ENCODE measurements at regions not wholly inside any gene's neighbourhood (a gene's known extent, or its start where the extent isn't known, plus 50 kb on each side); places are given as distances from the start of the nearest gene placed in this dataset.
A peak's percentile ranks its signal among the peaks of the same experiment; 100 is the strongest.
"Not testable (repeated sequence)": the region's sequence is repeated elsewhere in the genome, so short reads cannot be mapped to it uniquely, and the experiment has no call there.

DNA sequence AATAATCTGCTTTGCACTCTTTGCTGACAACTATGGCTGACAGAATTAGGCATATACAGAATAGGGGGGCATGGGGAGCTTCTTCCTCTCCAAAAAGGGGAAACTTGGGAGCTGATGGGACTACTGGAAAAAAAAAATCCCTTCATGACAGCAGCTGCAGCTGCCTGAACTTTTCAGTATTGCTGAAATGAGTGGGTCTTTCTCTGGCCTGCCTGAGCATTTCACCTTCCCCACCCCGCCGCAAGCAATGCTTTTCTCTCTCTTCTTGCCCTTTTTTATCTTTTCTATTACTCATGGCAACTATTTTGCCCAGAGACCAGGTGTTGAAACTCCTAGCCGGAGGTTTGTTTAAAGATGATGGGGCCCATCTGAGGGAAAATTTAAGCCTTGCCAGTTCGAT is 244.9 kb downstream of the SEMA3D start:
- ATAC-seq (replicated peaks in 1 of 2) = no peak
- Mint-ChIP-seq H3K4me1 (ENCODE audit: low read depth) (no peaks in the 10 kb centered on the region), H3K4me3 (no peak overlapping the region), H3K9me3 (no peaks in the 10 kb centered on the region), H3K27me3 (ENCODE audit: low read depth) (no peaks in the 10 kb centered on the region), H3K36me3 (ENCODE audit: insufficient read depth in 2 of 2) (peaks cover 0 to 2% of the 10 kb centered on the region in 2 donors), H3K27ac (no peak overlapping the region)
- no peak for DNase-seq

DNA sequence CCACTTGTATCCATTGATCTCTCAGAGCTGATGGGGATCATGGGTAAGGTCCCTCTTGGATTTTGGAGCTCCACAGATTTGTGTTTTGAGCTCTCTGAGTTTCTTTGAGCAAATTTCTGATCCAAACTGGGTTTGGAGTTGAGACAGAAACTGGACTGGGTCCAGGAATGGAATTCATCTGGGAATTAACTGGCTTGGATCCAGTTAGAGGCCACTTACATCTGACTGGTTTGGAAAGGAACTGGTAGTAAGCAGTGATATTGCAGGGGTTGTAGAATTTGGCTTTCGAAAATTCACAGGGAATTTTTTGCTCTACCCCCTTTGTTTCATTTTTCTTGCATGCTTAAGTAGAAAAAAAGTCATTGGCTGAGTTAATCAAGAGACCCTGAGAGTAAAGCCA is 245.6 kb downstream of the SEMA3D start:
- ATAC-seq (replicated peaks in 1 of 2) (no peak), DNase-seq (no peak)
- Mint-ChIP-seq H3K27ac (no peak overlapping the region), H3K36me3 (ENCODE audit: insufficient read depth in 2 of 2) (peaks cover 0 to 2% of the 10 kb centered on the region in 2 donors), H3K9me3 (no peaks in the 10 kb centered on the region), H3K27me3 (ENCODE audit: low read depth) (no peaks in the 10 kb centered on the region), H3K4me3 (no peak overlapping the region), H3K4me1 (ENCODE audit: low read depth) (no peaks in the 10 kb centered on the region)

DNA sequence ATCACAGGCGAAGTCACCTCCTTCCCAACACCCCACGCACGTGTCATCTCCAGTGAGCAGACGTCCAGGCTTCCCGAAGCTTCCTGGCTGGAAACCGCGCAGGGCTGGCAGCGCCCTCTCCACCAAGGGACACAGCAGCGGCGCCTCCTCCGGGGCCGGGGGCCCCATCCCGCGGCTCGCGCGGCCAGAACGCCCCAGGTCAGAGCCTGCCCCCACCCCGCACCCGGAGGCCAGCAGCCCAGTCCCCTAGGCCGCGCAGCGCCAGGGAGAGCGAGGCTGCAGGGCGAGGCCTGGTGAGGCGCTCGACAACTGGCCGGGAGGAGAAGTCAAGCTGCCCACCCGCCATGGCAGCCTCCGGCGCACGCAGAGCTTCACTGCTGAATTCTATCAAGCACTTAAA is 247.0 kb downstream of the SEMA3D start:
- Mint-ChIP-seq H3K36me3 (ENCODE audit: insufficient read depth in 2 of 2) (peaks cover 0 to 2% of the 10 kb centered on the region in 2 donors), H3K4me1 (ENCODE audit: low read depth) (no peaks in the 10 kb centered on the region), H3K27me3 (ENCODE audit: low read depth) (no peaks in the 10 kb centered on the region), H3K4me3 (no peak overlapping the region), H3K27ac (no peak overlapping the region), H3K9me3 (no peaks in the 10 kb centered on the region)
- no peak for DNase-seq
- ATAC-seq (replicated peaks in 1 of 2) = peak in 1 of 2 donors; percentile 26

DNA sequence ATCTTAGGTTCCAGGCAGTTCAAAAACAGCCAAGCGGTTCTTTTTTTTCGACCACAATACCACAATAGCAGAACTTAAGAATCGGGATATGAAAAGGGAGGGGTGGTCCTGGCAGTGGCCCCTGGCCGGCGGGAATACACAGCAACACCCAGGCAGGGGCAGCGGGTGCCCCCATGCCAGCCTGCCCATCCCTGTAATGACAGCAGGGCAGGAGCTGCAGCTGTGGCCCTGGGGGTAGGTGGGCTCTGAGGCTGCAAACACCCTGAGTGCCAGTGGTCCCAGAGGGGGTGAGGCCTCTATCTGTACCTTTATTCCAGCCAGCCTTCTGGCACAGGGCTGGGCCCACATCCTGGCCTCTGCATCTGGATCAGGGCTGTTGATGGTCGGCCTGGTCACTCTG is 247.4 kb downstream of the SEMA3D start:
- no peaks in the 10 kb centered on the region for H3K4me1 Mint-ChIP-seq (ENCODE audit: low read depth)
- no peak overlapping the region for H3K27ac Mint-ChIP-seq
- peaks cover 0 to 2% of the 10 kb centered on the region in 2 donors for H3K36me3 Mint-ChIP-seq (ENCODE audit: insufficient read depth in 2 of 2)
- H3K4me3 Mint-ChIP-seq = no peak overlapping the region
- no peaks in the 10 kb centered on the region for H3K9me3 Mint-ChIP-seq
- no peaks in the 10 kb centered on the region for H3K27me3 Mint-ChIP-seq (ENCODE audit: low read depth)
- no peak for ATAC-seq (replicated peaks in 1 of 2)
- no peak for DNase-seq

DNA sequence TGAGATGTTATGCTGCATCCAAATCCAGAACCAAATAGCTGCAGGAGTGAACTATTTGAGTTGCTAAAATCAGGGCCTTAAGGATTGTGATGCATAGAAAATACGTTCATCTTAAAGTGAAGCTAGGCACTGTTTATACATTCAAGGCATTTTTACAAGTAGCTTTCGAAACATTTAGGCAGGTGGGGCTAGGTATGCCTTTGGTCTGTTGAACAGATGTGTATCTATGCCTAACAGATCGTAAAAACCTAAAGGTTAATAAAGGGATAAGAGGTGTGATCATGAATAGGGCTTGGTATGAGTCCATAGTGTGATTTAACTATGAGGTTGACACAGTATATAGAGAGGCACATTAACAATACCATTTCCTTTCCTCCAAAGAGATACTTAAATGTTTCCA is 262.5 kb downstream of the SEMA3D start:
- Mint-ChIP-seq H3K36me3 (ENCODE audit: insufficient read depth in 2 of 2) (no peaks in the 10 kb centered on the region), H3K27ac (no peak overlapping the region), H3K27me3 (ENCODE audit: low read depth) (no peaks in the 10 kb centered on the region), H3K9me3 (peaks cover 6 to 9% of the 10 kb centered on the region in 2 donors), H3K4me3 (no peak overlapping the region), H3K4me1 (ENCODE audit: low read depth) (no peaks in the 10 kb centered on the region)
- ATAC-seq (replicated peaks in 1 of 2) = no peak
- DNase-seq = no peak

DNA sequence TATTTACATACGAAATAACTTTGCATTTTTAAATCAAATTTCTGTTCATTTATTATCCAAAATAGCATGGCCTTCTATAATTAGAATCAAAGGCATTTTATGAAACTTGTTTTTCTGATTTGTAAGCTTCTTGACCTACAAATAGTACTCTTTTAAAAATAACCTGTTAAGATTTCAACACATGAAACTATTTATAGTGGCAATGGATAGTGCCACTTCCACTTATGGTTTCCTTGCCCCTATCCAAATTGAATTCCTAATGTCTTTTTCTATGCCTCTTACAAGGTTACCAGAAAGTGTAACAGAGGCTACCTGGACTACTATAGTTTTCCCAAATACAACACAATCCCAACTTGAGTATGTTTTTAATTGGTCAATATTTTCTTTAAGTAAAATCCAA is 263.5 kb downstream of the SEMA3D start:
- Mint-ChIP-seq H3K27ac (no peak overlapping the region), H3K4me3 (no peak overlapping the region), H3K36me3 (ENCODE audit: insufficient read depth in 2 of 2) (no peaks in the 10 kb centered on the region), H3K9me3 (peaks cover 6 to 13% of the 10 kb centered on the region in 2 donors), H3K27me3 (ENCODE audit: low read depth) (no peaks in the 10 kb centered on the region), H3K4me1 (ENCODE audit: low read depth) (no peaks in the 10 kb centered on the region)
- DNase-seq = no peak
- no peak for ATAC-seq (replicated peaks in 1 of 2)

DNA sequence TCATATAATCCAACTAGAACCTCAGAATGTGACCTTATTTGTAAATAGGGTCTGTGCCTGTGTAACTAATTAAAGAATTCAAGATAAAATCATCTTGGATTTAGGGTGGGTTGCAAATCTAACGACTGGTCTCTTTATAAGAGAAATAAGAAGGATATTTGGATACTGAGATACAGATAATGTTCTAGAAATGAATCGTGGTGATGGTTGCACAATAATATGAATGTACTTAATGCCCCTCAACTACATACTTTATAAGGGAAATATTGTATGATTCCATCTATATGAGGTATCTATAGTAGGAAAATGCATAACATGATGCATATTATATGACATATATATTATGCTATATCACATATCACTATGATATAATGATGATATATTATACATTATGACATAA is 265.7 kb downstream of the SEMA3D start:
- no peaks in the 10 kb centered on the region for H3K36me3 Mint-ChIP-seq (ENCODE audit: insufficient read depth in 2 of 2)
- no peaks in the 10 kb centered on the region for H3K27me3 Mint-ChIP-seq (ENCODE audit: low read depth)
- DNase-seq (no peak), ATAC-seq (replicated peaks in 1 of 2) (no peak)
- H3K4me3 Mint-ChIP-seq = no peak overlapping the region
- peaks cover 6 to 13% of the 10 kb centered on the region in 2 donors for H3K9me3 Mint-ChIP-seq
- H3K4me1 Mint-ChIP-seq (ENCODE audit: low read depth) = no peaks in the 10 kb centered on the region
- no peak overlapping the region for H3K27ac Mint-ChIP-seq

DNA sequence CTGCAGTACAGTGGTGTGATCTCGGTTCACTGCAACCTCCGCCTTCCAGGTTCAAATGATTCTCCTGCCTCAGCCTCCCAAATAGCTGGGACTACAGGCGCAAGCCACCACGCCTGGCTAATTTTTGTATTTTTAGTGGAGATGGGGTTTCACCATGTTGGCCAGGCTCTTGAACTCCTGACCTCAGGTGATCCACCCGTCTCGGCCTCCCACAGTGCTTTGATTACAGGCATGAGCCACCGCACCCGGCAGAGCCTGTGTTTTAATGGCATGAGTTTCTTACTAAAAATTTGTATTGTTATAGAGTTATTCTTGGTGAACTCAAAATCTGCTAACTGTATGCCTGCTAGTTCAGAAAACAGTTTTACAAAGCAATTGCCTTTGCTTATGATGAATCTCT is 269.9 kb downstream of the SEMA3D start:
- H3K27ac Mint-ChIP-seq; ATAC-seq (replicated peaks in 1 of 2); H3K4me1 Mint-ChIP-seq (ENCODE audit: low read depth): not testable (repeated sequence)

DNA sequence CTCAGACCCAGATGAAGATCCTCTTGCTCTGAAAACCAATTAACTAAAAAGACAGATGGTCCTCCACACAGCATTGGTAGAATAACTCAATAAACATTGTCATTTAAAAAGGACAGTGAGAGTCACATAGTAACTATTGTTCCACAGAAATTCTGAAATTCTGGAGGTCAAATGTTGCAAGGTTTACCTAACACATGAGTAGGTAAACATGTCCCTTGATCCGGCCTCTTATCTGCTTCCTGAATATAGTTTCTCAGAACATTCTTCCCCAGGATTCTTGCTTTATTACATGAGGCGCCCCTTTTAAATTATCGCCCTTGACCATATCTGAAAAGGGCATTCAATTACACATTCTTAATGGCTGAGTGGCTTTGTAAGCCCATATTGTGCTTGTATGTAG is 270.7 kb downstream of the SEMA3D start:
- no peak overlapping the region for H3K4me3 Mint-ChIP-seq
- H3K36me3 Mint-ChIP-seq (ENCODE audit: insufficient read depth in 2 of 2) = no peaks in the 10 kb centered on the region
- DNase-seq (no peak), ATAC-seq (replicated peaks in 1 of 2) (no peak)
- no peak overlapping the region for H3K27ac Mint-ChIP-seq
- peaks cover 6 to 11% of the 10 kb centered on the region in 2 donors for H3K9me3 Mint-ChIP-seq
- H3K4me1 Mint-ChIP-seq (ENCODE audit: low read depth) = no peaks in the 10 kb centered on the region
- H3K27me3 Mint-ChIP-seq (ENCODE audit: low read depth) = no peaks in the 10 kb centered on the region

More for the DNA sequence above, 269.9 kb downstream of the SEMA3D start:
- not testable (repeated sequence) for H3K4me3 Mint-ChIP-seq; H3K36me3 Mint-ChIP-seq (ENCODE audit: insufficient read depth in 2 of 2); H3K27me3 Mint-ChIP-seq (ENCODE audit: low read depth); DNase-seq
- H3K9me3 Mint-ChIP-seq = peaks cover 6 to 13% of the 10 kb centered on the region in 2 donors

DNA sequence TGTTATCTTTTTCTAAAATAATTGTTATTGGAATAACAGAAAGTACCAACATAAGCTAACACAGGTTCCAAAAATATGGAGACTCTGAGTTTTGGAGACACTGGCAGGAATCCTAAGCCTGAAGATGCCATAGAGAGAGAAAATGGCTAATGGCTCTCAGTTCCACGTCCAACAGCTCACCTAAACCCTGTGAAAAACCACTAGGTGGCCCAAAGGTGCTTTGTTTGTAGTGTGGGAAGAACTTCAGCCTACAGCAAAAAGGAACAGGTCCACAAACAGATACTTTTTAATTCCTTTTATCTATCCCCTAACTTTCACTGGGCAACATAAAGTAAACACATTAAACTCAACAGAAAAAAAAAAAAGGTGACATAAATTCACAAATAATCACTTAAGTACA is 272.3 kb downstream of the SEMA3D start:
- H3K9me3 Mint-ChIP-seq = peaks cover 0 to 4% of the 10 kb centered on the region in 2 donors
- no peak for ATAC-seq (replicated peaks in 1 of 2)
- no peaks in the 10 kb centered on the region for H3K36me3 Mint-ChIP-seq (ENCODE audit: insufficient read depth in 2 of 2)
- H3K4me3 Mint-ChIP-seq = no peak overlapping the region
- no peaks in the 10 kb centered on the region for H3K4me1 Mint-ChIP-seq (ENCODE audit: low read depth)
- H3K27me3 Mint-ChIP-seq (ENCODE audit: low read depth) = no peaks in the 10 kb centered on the region
- no peak for DNase-seq
- no peak overlapping the region for H3K27ac Mint-ChIP-seq

DNA sequence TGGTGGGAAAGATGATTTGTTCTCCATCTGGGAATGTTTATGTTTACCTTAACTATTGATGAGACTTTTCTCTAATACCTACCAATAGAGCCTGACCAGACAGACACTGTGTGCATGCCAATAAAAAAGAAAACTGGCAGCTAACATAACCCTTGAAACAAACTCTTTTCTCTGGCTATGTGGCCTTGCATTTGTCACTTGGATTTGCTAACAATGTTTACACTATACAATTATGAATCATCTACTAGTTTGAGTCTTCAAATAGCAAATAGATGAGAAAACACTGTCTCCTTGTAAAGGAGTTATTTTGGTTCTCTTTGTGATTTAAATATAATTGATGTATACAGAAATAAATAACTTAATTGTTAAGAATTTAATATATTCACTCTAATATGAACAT is 273.1 kb downstream of the SEMA3D start:
- no peaks in the 10 kb centered on the region for H3K27me3 Mint-ChIP-seq (ENCODE audit: low read depth)
- H3K36me3 Mint-ChIP-seq (ENCODE audit: insufficient read depth in 2 of 2) = no peaks in the 10 kb centered on the region
- no peaks in the 10 kb centered on the region for H3K4me1 Mint-ChIP-seq (ENCODE audit: low read depth)
- H3K4me3 Mint-ChIP-seq = no peak overlapping the region
- H3K9me3 Mint-ChIP-seq = peaks cover 0 to 3% of the 10 kb centered on the region in 2 donors
- DNase-seq (no peak), ATAC-seq (replicated peaks in 1 of 2) (no peak)
- no peak overlapping the region for H3K27ac Mint-ChIP-seq

DNA sequence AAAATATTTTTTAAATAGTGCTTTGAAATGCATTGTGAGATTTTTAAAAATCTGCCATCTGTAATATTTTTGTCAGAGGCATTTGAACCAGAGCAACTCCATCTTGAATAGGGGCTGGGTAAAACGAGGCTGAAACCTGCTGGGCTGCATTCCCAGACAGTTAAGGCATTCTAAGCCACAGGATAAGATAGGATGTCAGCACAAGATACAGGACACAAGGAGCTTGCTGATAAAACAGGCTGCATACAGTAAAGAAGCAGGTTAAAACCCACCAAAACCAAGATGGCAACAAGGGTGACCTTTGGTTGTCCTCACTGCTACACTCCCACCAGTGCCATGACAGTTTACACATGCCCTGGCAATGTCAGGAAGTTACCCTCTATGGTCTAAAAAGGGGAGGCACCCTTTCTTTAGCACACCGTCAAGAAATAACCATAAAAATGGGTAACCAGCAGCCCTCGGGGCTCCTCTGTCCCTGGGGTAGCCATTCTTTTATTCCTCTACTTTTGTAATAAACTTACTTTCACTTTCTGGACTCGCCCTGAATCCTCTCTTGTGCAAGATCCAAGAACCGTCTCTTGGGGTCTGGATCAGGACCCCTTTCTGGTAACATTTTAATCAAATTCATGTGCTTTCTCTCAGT is 273.7 kb downstream of the SEMA3D start:
- DNase-seq = no peak
- no peak for ATAC-seq (replicated peaks in 1 of 2)
- Mint-ChIP-seq H3K4me3 (no peak overlapping the region), H3K36me3 (ENCODE audit: insufficient read depth in 2 of 2) (no peaks in the 10 kb centered on the region), H3K27me3 (ENCODE audit: low read depth) (no peaks in the 10 kb centered on the region), H3K27ac (no peak overlapping the region), H3K4me1 (ENCODE audit: low read depth) (no peaks in the 10 kb centered on the region), H3K9me3 (no peaks in the 10 kb centered on the region)

DNA sequence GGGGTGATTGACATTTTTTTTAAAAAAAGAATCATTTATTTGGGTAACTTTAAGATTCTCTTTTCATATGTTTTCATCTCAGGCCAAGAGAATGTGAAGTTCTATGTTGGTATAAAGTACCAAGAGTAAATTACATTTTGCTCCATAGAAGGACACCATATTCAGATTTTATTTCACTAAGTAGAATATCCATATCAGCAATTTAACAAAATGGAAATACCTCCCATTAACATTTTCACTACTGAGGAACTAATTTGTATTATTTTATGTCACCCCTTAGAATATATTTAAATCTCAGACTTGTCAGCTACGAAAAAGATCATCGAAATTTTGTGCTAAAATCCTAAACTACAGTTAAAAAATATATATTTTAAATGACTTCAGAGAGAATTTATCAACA is 274.3 kb downstream of the SEMA3D start:
- DNase-seq = no peak

DNA sequence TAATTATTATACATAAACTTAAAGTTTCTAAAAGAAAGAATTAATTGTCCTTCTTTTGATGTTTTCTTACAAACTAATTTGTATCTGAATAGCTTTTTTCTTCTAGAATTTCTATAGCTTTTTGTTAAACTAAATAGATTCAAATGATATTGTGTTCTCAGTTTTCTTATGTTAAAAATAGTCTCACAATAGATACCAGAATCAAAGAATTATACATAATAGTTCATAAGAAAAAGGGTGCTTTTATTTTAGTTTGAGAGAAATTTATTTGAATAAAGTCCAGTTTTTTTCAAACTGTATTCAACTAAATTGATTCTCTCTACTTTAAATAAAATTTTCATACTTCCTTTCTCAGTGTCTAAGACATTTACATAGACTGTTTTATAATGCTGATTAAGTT is 274.8 kb downstream of the SEMA3D start:
- H3K36me3 Mint-ChIP-seq (ENCODE audit: insufficient read depth in 2 of 2) = no peaks in the 10 kb centered on the region
- ATAC-seq (replicated peaks in 1 of 2) = no peak
- H3K4me3 Mint-ChIP-seq = no peak overlapping the region
- DNase-seq = no peak
- no peaks in the 10 kb centered on the region for H3K4me1 Mint-ChIP-seq (ENCODE audit: low read depth)
- no peaks in the 10 kb centered on the region for H3K27me3 Mint-ChIP-seq (ENCODE audit: low read depth)
- no peak overlapping the region for H3K27ac Mint-ChIP-seq
- H3K9me3 Mint-ChIP-seq = no peaks in the 10 kb centered on the region

More for the DNA sequence above, 274.3 kb downstream of the SEMA3D start:
- ATAC-seq (replicated peaks in 1 of 2) = no peak
- Mint-ChIP-seq H3K4me3 (no peak overlapping the region), H3K4me1 (ENCODE audit: low read depth) (no peaks in the 10 kb centered on the region), H3K36me3 (ENCODE audit: insufficient read depth in 2 of 2) (no peaks in the 10 kb centered on the region), H3K27me3 (ENCODE audit: low read depth) (no peaks in the 10 kb centered on the region), H3K9me3 (no peaks in the 10 kb centered on the region), H3K27ac (no peak overlapping the region)
